Sigmoid colon (tissue), 4 donors: ENCODE measurements at regions not wholly inside any gene's neighbourhood (a gene's known extent, or its start where the extent isn't known, plus 50 kb on each side); places are given as distances from the start of the nearest gene placed in this dataset.

Experiments
- POLR2A ChIP-seq, 2 donors: fragments of 450-650 bp; IDR thresholded peaks; one replicate each; pipeline ENCODE4 v1.6.1; 2016; ENCODE audit warnings: antibody characterized with exemption in 2 of 2, mild to moderate bottlenecking in 2 of 2, moderate library complexity in 2 of 2
- POLR2AphosphoS5 ChIP-seq, 4 donors: sonication (generic); formaldehyde crosslinking; IDR thresholded peaks; one replicate each; pipeline ENCODE4 v1.6.1; 2017; ENCODE audit warnings: antibody characterized with exemption in 4 of 4
- TF ChIP-seq, protein P1 (sequence below), 4 experiments: fragments of 450-650 bp in 3 of 4; fragments of 200-600 bp in 1 of 4; IDR thresholded peaks; one replicate each; pipeline ENCODE4 v1.5.1; 2016 to 2019; ENCODE audit warnings: antibody characterized with exemption in 4 of 4, mild to moderate bottlenecking in 3 of 4, moderate library complexity in 2 of 4

DNA sequence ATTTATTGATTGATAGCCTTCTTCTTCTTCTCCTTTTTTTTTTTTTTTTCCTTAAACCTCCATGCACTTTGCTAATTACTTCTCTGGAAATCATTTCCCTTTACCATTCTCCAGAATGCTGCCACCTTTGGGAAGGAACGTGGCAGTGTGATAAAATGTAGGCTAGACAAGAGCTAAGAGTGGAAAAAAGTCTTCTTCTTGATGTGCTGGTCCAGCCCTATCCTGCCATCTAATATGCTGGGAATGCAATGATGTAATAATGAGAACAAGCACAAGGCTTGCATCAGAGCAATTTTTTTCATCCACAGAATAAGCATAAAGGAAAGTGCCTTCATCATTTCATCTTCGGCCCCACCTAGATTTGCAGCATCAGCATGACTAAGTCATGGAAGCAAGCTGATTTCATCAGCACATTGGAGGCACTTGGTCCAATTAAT lies 128.7 kb upstream of the ZFHX3 start:
- TF ChIP-seq, protein P1, sequence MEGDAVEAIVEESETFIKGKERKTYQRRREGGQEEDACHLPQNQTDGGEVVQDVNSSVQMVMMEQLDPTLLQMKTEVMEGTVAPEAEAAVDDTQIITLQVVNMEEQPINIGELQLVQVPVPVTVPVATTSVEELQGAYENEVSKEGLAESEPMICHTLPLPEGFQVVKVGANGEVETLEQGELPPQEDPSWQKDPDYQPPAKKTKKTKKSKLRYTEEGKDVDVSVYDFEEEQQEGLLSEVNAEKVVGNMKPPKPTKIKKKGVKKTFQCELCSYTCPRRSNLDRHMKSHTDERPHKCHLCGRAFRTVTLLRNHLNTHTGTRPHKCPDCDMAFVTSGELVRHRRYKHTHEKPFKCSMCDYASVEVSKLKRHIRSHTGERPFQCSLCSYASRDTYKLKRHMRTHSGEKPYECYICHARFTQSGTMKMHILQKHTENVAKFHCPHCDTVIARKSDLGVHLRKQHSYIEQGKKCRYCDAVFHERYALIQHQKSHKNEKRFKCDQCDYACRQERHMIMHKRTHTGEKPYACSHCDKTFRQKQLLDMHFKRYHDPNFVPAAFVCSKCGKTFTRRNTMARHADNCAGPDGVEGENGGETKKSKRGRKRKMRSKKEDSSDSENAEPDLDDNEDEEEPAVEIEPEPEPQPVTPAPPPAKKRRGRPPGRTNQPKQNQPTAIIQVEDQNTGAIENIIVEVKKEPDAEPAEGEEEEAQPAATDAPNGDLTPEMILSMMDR (IDR thresholded peaks at IDR 0.05), result no peak
- TF ChIP-seq POLR2AphosphoS5 (IDR thresholded peaks at IDR 0.05), result peak in 1 of 4 donors; percentile 30
- TF ChIP-seq POLR2A (IDR thresholded peaks at IDR 0.05), result no peak
